GM19463 (cell line): ENCODE measurements at regions not wholly inside any gene's neighbourhood (a gene's known extent, or its start where the extent isn't known, plus 50 kb on each side); places are given as distances from the start of the nearest gene placed in this dataset.
A peak's percentile ranks its signal among the peaks of the same experiment; 100 is the strongest.
"Not testable (repeated sequence)": the region's sequence is repeated elsewhere in the genome, so short reads cannot be mapped to it uniquely, and the experiment has no call there.

ENCODE experiments used
- ATAC-seq: cut with Tn5 transposase; IDR thresholded peaks from one replicate; pipeline ENCODE4 v1.9.1; 2021; ENCODE audit warnings: mild to moderate bottlenecking, moderate library complexity; ENCODE audit not compliant: unreplicated experiment

DNA sequence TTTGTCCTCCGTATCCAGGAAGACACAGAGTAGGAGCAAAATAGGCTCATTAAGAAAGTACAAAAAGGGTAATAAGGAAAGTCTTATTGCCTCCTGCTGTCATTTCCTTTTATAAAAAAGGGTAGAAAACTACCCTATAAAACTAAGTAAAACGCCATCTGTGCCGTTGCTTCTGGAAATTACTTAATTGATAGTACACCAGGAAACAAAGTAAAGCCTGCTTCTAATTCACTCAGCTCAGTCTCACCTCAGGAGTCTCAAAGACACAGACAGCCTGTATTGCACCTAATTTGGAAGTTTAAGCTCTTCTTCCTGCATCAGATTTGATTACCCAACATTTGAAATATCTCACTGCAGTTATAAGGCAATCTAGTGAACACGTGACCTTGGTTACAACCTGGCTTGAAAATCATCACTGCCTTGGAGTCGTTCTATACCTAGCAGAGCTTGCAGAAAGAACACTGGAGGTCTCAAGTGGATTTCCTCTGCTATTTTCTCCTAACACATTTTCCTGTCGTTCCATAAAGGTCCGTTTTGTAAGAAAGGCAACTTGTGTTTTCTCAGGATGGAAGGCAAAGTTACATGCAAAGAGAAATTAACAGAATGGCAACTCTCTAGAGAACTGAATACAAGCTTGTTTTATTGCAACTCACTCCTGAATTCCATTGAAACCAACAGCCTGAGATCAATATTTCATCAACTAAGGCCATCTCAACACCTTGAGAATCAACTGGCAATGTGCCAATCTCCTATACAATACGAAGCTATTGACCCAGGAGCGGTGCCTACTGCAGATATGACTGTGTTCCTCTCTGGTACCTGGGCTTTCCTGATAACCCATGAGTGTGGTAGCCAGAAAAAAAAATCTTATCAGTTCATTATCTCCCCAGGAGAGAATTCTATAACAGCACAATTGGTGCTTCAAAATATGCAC, 203.3 kb upstream of the LMCD1 start:
- no peak for ATAC-seq

DNA sequence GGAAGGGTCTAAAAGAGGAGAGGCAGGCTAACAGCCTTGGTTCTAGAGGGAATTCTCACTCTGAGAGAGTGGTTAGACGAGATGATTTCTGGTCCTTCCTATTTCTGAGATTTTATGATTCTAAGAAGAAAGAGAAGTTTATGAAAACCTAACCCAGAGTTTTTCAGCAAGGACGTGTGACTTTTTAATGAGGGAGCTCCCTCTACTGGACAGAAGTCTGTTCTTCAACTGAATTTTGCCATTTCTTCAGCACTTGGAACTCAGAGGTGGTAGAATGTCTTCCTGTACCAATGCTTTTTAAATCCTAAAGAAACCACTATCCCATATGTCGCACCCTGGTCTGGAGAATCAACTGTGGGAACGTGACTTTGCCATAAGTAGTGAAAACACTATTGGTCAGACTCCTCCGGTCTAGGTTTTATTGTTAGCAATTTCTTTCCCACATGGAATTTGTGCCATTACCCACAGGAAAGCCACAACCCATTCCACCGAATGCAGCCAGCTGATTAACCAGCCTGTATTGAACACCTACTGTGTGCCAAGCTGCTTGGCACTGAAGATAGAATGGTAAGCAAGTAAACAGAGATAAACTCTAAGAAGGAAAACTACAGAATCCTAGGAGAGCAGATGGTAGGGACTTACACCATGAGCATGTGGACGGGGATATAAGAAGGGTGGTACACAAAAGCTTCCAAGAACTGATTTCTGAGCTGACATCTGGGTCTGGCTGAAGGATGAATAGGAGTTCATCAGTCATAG, 199.5 kb upstream of the LMCD1 start:
- ATAC-seq = no peak

DNA sequence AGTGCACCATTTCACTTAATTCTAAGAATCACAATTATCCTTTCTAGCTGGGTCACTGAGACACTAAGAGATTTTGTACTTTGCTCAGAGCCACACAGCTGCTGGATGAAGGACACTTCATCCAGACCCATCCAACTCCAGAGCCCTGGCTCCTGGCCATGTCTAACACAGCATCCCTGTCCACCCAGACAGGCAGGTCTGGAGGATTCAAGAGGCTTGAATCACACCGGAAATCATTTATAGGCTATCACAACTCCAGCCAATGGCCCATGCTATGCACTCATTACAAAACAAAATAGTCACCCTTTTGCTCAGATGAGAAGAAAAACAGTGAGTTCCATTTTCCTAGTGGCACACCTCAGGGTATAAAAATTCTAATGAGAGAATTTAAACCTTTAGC, 198.2 kb upstream of the LMCD1 start:
- no peak for ATAC-seq

- ATAC-seq = no peak
Observed at GRCh38 chr3:8305371-8305770, 196.3 kb upstream of the LMCD1 start.

DNA sequence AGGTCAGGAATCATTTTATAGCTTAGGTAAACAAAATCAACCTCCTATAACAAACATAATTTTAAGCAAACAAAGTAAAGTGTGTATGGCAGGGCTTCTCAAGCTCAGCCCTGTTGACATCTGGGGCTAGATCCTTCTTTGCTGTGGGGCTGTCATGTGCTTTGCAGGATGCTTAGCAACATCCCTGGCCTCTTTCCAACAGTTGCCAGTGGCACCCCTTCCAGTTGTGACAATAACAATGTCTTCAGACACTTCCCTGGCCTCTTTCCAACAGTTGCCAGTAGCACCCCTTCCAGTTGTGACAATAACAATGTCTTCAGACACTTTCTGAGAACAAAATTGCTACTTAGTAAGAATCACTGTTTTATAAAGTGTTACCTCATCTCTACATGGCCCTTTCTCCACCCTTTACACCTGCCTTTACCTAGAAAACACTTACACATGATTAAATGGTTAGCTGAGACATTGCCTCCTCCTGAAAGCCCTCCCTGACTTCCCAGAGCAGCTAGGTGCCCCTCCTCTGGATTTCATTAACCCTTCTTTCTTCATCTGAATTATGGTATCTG, 194.0 kb upstream of the LMCD1 start:
- no peak for ATAC-seq

DNA sequence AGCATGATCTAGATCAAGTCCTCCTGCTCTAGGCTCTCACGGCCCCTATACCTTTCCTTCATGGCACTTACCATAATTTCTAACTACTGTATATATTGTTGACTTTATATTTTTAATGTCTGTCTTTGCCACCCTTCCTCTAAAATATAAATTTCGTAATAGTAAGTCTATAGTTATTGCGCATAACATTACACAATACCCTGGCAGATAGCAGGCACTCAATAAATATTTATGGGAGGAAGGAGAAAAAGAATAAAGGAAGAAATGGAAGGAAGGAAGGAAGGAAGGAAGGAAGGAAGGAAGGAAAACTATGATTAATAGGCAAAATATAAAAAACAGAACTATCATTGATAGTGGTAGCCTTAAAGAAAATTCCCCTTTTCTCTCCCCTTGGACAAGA, 190.3 kb upstream of the LMCD1 start:
- no peak for ATAC-seq

DNA sequence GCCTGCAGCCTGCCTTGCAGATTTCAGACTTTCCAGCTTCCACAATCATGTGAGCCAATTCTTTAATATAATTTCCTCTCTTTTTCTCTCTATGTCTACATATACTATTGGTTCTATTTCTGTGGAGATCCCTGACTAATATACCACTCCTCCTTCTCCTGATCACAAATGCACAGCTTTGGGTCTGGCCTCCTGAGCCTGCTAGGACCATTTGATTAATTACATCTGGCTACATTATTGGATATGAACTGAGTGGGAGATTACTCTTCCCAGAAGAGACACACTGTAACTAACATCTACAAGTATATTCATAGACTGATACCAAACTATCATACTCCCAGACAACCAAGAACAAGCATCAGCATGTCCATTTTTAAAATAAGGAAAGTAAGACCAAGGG, 188.9 kb upstream of the LMCD1 start:
- ATAC-seq = no peak

GRCh38 chr3:8313560-8314267, 187.9 kb upstream of the LMCD1 start:
- ATAC-seq = no peak

DNA sequence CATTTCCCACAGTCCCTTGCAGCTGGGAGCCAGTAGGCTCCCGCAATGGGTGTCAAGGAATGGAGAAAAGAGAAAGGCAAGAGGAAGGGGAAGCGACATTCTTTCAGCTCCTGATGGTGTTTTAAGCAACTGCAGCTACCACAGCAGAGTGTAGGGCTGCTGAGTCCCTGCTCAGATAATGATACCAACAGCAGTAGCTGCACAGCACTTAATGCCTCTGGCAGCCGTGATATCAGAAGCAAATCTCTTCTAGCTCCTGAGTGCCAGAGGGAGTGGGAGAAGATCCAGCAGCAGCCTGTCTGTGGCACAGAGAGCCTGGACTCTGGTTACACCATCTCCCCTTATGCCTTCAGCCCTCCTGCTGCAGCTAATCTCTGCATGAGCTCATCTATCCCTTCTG, 186.1 kb upstream of the LMCD1 start:
- ATAC-seq = not testable (repeated sequence)

DNA sequence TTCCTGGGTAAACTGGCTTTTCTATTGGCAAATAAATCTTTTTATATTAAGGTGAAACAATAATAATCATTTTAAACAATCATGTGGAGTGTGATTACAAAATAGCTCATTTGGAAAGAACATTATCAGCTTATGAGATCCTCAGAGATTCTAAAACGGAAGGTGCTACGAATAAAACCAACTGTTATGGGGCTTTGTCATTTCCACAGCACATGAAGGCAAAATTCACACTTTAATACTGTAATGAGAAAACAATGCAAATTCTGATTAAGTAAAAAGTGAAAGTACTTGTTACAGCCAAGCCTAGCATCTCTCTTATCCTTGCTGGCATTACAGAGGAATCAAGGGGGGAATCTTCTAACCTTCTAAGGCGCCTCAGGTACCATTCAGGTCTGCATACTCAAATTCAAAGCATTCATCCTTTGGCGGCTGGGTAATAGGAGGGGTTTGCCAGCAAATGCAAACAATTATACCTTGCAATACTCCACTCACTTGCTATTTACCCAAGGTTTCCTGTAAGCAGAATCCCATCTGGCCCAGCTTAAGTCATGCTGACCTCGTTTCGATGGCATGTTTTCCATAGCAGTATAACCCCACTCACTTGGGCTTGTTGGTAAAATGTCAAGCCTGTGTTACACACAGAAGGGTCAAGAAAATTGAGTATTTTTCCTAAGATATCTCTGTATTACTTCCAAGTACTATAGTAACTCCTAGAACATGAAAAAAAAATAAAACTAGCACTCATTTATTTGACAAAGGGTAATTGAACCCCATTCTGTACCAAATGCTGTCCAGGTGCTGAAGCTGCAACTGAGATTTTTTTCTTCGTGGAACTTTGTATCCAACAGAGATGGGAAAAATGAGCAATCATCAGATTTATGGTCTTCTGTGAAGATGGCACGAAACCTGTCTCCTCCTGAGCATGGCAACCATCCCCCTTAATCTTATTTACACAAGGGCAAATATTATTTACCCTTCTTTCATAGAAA, 183.7 kb upstream of the LMCD1 start:
- no peak for ATAC-seq

- no peak for ATAC-seq
Observed at GRCh38 chr3:8319935-8320634, 181.5 kb upstream of the LMCD1 start.

- ATAC-seq = no peak
Observed at GRCh38 chr3:8320711-8321458, 180.7 kb upstream of the LMCD1 start.

DNA sequence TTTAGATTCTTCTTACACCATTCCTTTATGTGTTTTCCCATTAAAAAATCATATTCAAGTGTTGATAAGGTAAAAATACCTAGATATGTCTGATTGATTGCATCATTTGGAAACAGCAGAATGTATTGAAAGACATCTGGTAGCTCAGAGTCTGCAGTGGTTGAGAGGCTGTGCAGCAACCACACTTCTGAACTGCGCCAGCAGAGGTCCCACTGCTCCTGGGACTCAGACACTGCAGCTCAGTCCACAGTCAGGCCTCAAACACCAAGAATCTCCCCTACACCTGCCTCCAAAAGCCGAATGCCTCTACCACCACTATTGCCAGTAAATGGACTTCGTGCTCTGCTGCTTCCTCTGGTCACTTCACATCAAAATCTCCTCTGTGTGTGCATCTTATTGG, 176.9 kb upstream of the LMCD1 start:
- ATAC-seq = peak; percentile 83

DNA sequence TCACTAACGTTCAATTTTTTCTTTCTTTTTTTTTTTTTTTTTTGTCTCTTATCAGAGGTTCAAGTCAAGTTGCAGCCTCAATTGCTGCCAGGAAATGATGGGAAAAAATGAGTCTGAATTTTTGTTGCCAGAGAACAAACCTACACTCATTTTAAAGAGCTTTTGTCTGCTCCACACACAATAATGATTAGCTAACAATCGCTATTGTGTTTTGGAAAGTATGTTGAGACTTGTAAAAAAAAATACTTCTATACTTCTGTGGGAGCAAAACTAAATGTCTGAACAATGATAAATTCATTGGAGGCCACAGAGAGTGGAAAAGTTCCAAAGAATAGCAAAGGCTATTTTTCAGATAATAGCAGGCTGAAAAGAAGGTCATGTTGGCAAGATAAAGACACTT, 176.3 kb upstream of the LMCD1 start:
- no peak for ATAC-seq

- ATAC-seq = not testable (repeated sequence)
Observed at GRCh38 chr3:8325833-8326232, 175.8 kb upstream of the LMCD1 start.

GRCh38 chr3:8327739-8328138, 173.9 kb upstream of the LMCD1 start:
- no peak for ATAC-seq

- no peak for ATAC-seq
Observed at GRCh38 chr3:8328967-8329366, 172.7 kb upstream of the LMCD1 start.

- no peak for ATAC-seq
Observed at GRCh38 chr3:8329598-8329997, 172.0 kb upstream of the LMCD1 start.

- no peak for ATAC-seq
Observed at GRCh38 chr3:8336456-8336855, 165.2 kb upstream of the LMCD1 start.
